ENCODE measurements at regions not wholly inside any gene's neighbourhood (a gene's known extent, or its start where the extent isn't known, plus 50 kb on each side); places are given as distances from the start of the nearest gene placed in this dataset.

DNA sequence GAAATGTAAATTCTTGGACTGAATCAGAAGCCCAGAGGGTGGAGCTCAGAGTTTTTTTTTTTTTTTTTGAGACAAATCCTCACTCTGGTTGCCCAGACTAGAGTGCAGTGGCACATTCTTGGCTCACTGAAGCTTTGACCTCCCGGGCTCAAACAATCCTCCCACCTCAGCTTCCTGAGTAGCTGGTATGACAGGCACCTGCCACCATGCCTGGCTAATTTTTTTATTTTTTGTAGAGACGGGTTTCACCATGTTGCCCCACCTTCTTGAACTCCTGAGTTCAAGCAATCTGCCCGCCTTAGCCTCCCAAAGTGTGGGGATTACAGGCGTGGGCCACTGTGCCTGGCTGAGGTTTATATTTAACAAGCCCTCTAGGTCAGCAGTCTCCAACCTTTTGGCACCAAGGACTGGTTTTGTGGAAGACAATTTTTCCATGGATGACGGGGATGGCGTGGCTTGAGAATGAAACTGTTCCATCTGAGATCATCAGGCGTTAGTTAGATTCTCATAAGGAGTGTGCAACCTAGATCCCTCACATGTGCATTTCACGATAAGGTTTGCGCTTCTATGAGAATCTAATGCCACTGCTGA, 76.7 kb downstream of the FHIP1A start:
- TF ChIP-seq, protein P1, sequence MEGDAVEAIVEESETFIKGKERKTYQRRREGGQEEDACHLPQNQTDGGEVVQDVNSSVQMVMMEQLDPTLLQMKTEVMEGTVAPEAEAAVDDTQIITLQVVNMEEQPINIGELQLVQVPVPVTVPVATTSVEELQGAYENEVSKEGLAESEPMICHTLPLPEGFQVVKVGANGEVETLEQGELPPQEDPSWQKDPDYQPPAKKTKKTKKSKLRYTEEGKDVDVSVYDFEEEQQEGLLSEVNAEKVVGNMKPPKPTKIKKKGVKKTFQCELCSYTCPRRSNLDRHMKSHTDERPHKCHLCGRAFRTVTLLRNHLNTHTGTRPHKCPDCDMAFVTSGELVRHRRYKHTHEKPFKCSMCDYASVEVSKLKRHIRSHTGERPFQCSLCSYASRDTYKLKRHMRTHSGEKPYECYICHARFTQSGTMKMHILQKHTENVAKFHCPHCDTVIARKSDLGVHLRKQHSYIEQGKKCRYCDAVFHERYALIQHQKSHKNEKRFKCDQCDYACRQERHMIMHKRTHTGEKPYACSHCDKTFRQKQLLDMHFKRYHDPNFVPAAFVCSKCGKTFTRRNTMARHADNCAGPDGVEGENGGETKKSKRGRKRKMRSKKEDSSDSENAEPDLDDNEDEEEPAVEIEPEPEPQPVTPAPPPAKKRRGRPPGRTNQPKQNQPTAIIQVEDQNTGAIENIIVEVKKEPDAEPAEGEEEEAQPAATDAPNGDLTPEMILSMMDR (conservative IDR thresholded peaks at IDR 0.05; ENCODE audit: low read depth, low read length): no peak
- TF ChIP-seq EZH2 (IDR thresholded peaks at IDR 0.05; ENCODE audit: borderline replicate concordance, low read depth, low read length, poor library complexity, severe bottlenecking): no peak
- Histone ChIP-seq H3K36me3 (ENCODE audit: insufficient read depth, low read length, poor library complexity, severe bottlenecking) (no peaks in the 10 kb centered on the region), H3K27me3 (replicated peaks; ENCODE audit: insufficient read depth, low read depth, low read length, poor library complexity) (no peaks in the 10 kb centered on the region), H3K4me1 (ENCODE audit: insufficient read depth, low read length, poor library complexity, severe bottlenecking) (no peaks in the 10 kb centered on the region), H3K9me3 (ENCODE audit: low read depth, low read length, poor library complexity, severe bottlenecking) (no peaks in the 10 kb centered on the region), H3K4me3 (ENCODE audit: low read depth, low read length, poor library complexity, severe bottlenecking) (no peak overlapping the region), H3K27ac (ENCODE audit: low read depth, low read length, poor library complexity, severe bottlenecking) (no peak overlapping the region)
- BruUV-seq (replicated peaks): no TSS peak
- POLR2A ChIA-PET (ENCODE audit: low non-redundant PET): no interaction called here
- CTCF ChIA-PET: no interaction called here
- DNase-seq (ENCODE audit: low spot score): no peak
- intact Hi-C loops (cut with micrococcal nuclease; ENCODE audit: unreplicated experiment): no loop called here

DNA sequence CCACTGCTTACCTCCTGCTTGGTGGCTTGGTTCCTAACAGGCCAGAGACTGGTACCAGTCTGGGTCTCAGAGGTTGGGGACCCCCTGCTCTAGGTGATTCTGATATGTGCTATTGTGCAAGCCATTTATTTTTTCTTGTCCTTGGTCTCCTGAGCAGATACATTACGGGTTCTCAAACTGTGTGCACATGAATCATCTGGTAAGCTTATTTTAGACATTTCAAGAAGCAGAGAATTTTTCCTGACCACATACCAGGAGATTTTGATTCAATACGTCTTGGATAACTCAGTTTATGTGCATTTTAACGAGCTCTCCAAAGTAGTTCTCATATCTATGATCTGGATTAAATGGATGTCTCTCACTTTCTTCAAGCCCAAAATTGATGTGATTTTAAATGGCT, 77.2 kb downstream of the FHIP1A start:
- DNase-seq (ENCODE audit: low spot score): no peak
- no peak overlapping the region for H3K27ac ChIP-seq (ENCODE audit: low read depth, low read length, poor library complexity, severe bottlenecking)
- CTCF ChIA-PET: no interaction called here

DNA sequence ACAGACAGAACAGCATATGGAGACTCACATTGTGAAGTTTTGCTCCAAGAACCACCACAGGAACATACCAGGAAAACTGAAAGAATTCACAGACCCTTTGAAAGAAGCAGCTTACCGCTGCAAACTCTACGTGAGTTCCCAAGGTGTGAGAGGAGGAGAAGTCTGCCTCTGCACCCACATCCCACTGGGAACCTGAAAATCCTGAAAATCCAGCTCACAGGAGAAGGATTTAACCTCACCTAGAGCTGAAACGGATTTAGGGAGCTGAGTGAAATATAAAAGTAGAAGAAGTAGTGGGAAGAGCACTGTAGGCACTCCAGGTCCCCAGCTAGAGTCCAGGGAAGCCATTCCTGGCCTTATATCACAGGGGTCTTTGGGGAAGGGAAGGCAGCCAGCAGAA, 80.0 kb downstream of the FHIP1A start:
- Histone ChIP-seq H3K4me1 (ENCODE audit: insufficient read depth, low read length, poor library complexity, severe bottlenecking) (no peaks in the 10 kb centered on the region), H3K27me3 (replicated peaks; ENCODE audit: insufficient read depth, low read depth, low read length, poor library complexity) (no peaks in the 10 kb centered on the region), H3K36me3 (ENCODE audit: insufficient read depth, low read length, poor library complexity, severe bottlenecking) (no peaks in the 10 kb centered on the region), H3K27ac (ENCODE audit: low read depth, low read length, poor library complexity, severe bottlenecking) (no peak overlapping the region), H3K9me3 (ENCODE audit: low read depth, low read length, poor library complexity, severe bottlenecking) (no peaks in the 10 kb centered on the region), H3K4me3 (ENCODE audit: low read depth, low read length, poor library complexity, severe bottlenecking) (no peak overlapping the region)
- intact Hi-C loops (cut with micrococcal nuclease; ENCODE audit: unreplicated experiment): no loop called here
- CTCF ChIA-PET: no interaction called here
- POLR2A ChIA-PET (ENCODE audit: low non-redundant PET): no interaction called here
- BruUV-seq (replicated peaks): no TSS peak
- TF ChIP-seq, protein P1 (conservative IDR thresholded peaks at IDR 0.05; ENCODE audit: low read depth, low read length): no peak
- no peak for TF ChIP-seq EZH2 (IDR thresholded peaks at IDR 0.05; ENCODE audit: borderline replicate concordance, low read depth, low read length, poor library complexity, severe bottlenecking)
- DNase-seq (ENCODE audit: low spot score): no peak

More for the DNA sequence above, 77.2 kb downstream of the FHIP1A start:
- POLR2A ChIA-PET (ENCODE audit: low non-redundant PET): no interaction called here
- BruUV-seq (replicated peaks): no TSS peak
- no peaks in the 10 kb centered on the region for H3K27me3 ChIP-seq (replicated peaks; ENCODE audit: insufficient read depth, low read depth, low read length, poor library complexity)
- intact Hi-C loops (cut with micrococcal nuclease; ENCODE audit: unreplicated experiment): no loop called here
- no peaks in the 10 kb centered on the region for H3K36me3 ChIP-seq (ENCODE audit: insufficient read depth, low read length, poor library complexity, severe bottlenecking)
- H3K4me3 ChIP-seq (ENCODE audit: low read depth, low read length, poor library complexity, severe bottlenecking): no peak overlapping the region
- no peaks in the 10 kb centered on the region for H3K9me3 ChIP-seq (ENCODE audit: low read depth, low read length, poor library complexity, severe bottlenecking)
- H3K4me1 ChIP-seq (ENCODE audit: insufficient read depth, low read length, poor library complexity, severe bottlenecking): no peaks in the 10 kb centered on the region
- TF ChIP-seq EZH2 (IDR thresholded peaks at IDR 0.05; ENCODE audit: borderline replicate concordance, low read depth, low read length, poor library complexity, severe bottlenecking): no peak
- TF ChIP-seq, protein P1 (conservative IDR thresholded peaks at IDR 0.05; ENCODE audit: low read depth, low read length): no peak

Data from A673 (cell line).